ENCODE measurements at regions not wholly inside any gene's neighbourhood (a gene's known extent, or its start where the extent isn't known, plus 50 kb on each side); places are given as distances from the start of the nearest gene placed in this dataset.

GRCh38 chr12:92336641-92337040 lies 191.0 kb upstream of the BTG1 start:
- TF ChIP-seq CTCF (conservative IDR thresholded peaks at IDR 0.05; ENCODE audit: low read depth, low read length) = no peak
- TF ChIP-seq EZH2 (IDR thresholded peaks at IDR 0.05; ENCODE audit: borderline replicate concordance, low read depth, low read length, poor library complexity, severe bottlenecking) = no peak

Data from A673 (cell line).